Endothelial cell of umbilical vein (primary cell): ENCODE measurements at regions not wholly inside any gene's neighbourhood (a gene's known extent, or its start where the extent isn't known, plus 50 kb on each side); places are given as distances from the start of the nearest gene placed in this dataset.

Source experiments
- BruUV-seq: library from RNA; stranded (reverse); fragments of 400-500 nt; replicated peaks from 2 replicates; lab custom pipeline; 2021; lab: Mats Ljungman, UMichigan
- CTCF ChIA-PET: fragments of 300-600, 350-600 bp; sonication (Branson Sonifier 250); formaldehyde crosslinking; loops from one replicate; lab custom pipeline; 2021; ENCODE audit warnings: antibody characterized with exemption, inconsistent platforms; lab: Charles Lee
- POLR2A ChIA-PET: fragments of 300-600, 350-600 bp; sonication (Branson Sonifier 250); formaldehyde crosslinking; loops from one replicate; lab custom pipeline; 2021; ENCODE audit warnings: antibody characterized with exemption, inconsistent platforms; lab: Charles Lee
- DNase-seq: peaks from one replicate; pipeline ENCODE4 v3.0.0-alpha.2; 2011; ENCODE audit warnings: low read depth, low spot score
- FAIRE-seq: peaks from 2 replicates; lab custom pipeline; 2011; peaks lifted over from hg19 to GRCh38; lab: Jason Lieb, UNC
- H2AFZ ChIP-seq: 2 replicates; pipeline ENCODE4 v1.6.0; 2012; ENCODE audit warnings: low read depth, low read length, control low read depth, inconsistent platforms
- H3K27ac ChIP-seq: 2 replicates; pipeline ENCODE4 v1.5.1; 2011; ENCODE audit warnings: low read depth, mild to moderate bottlenecking, control low read depth, low read length, moderate library complexity; ENCODE audit not compliant: insufficient read depth
- H3K27me3 ChIP-seq, 2 experiments: 2 replicates each; pipeline versions ENCODE4 v1.6.0 to v1.6.1; 2011; ENCODE audit warnings: low read length in 2 of 2, mixed read lengths in 1 of 2; ENCODE audit not compliant: control insufficient read depth in 2 of 2, insufficient read depth in 2 of 2
- H3K36me3 ChIP-seq, 2 experiments: 2 replicates in 1 of 2; 3 replicates in 1 of 2; pipeline ENCODE4 v1.5.1; 2011; ENCODE audit warnings: low read length in 2 of 2, mild to moderate bottlenecking in 1 of 2, moderate library complexity in 1 of 2; ENCODE audit not compliant: control insufficient read depth in 2 of 2, insufficient read depth in 2 of 2; ENCODE audit errors: extremely low read depth in 1 of 2
- H3K4me1 ChIP-seq: 3 replicates; pipeline ENCODE4 v1.5.1; 2011; ENCODE audit warnings: mild to moderate bottlenecking, low read length; ENCODE audit not compliant: control insufficient read depth, insufficient read depth; ENCODE audit errors: extremely low read depth
- H3K4me2 ChIP-seq: 2 replicates; pipeline ENCODE4 v1.6.1; 2011; ENCODE audit warnings: low read length, control low read depth, mixed read lengths; ENCODE audit not compliant: insufficient read depth
- H3K4me3 ChIP-seq, 3 experiments: fragments of 200-600 bp in 1 of 3; sonication (generic), shearing (Covaris generic) in 1 of 3; replicated peaks in 1 of 3; 2 replicates each; pipeline ENCODE4 v1.5.1; 2011 to 2016; ENCODE audit warnings: control low read depth in 3 of 3, low read length in 3 of 3, mild to moderate bottlenecking in 2 of 3, inconsistent platforms in 1 of 3, low read depth in 1 of 3, moderate library complexity in 1 of 3; ENCODE audit not compliant: insufficient read depth in 1 of 3
- H3K79me2 ChIP-seq: 2 replicates; pipeline ENCODE4 v1.6.0; 2012; ENCODE audit warnings: low read length, inconsistent platforms; ENCODE audit not compliant: control insufficient read depth, insufficient read depth
- H3K9ac ChIP-seq: replicated peaks from 2 replicates; pipeline ENCODE3; 2011; ENCODE audit warnings: low read length, control low read depth; ENCODE audit not compliant: insufficient read depth; ENCODE audit errors: extremely low read depth
- H3K9me1 ChIP-seq: replicated peaks from 3 replicates; pipeline ENCODE4 v1.6.0; 2011; ENCODE audit warnings: mild to moderate bottlenecking, low read length; ENCODE audit not compliant: control insufficient read depth, insufficient read depth; ENCODE audit errors: extremely low read depth
- H3K9me3 ChIP-seq: replicated peaks from 2 replicates; pipeline ENCODE4 v1.5.1; 2012; ENCODE audit warnings: low read length, inconsistent platforms; ENCODE audit not compliant: control insufficient read depth, insufficient read depth
- H4K20me1 ChIP-seq: replicated peaks from 2 replicates; pipeline ENCODE3; 2011; ENCODE audit warnings: mild to moderate bottlenecking, low read length; ENCODE audit not compliant: control insufficient read depth, insufficient read depth; ENCODE audit errors: extremely low read depth
- EZH2 ChIP-seq: IDR thresholded peaks from 2 replicates; pipeline ENCODE4 v1.6.1; 2012; ENCODE audit warnings: borderline replicate concordance, low read depth, mild to moderate bottlenecking, moderate library complexity, low read length, inconsistent platforms; ENCODE audit not compliant: severe bottlenecking
- FOS ChIP-seq: IDR thresholded peaks from 2 replicates; pipeline ENCODE4 v1.6.1; 2011; ENCODE audit warnings: mild to moderate bottlenecking, low read length, moderate library complexity, borderline replicate concordance; ENCODE audit not compliant: insufficient read depth
- GATA2 ChIP-seq: IDR thresholded peaks from 2 replicates; pipeline ENCODE4 v1.7.0; 2011; ENCODE audit warnings: low read depth, mild to moderate bottlenecking, moderate library complexity, mixed read lengths, low read length; ENCODE audit not compliant: insufficient read length, insufficient read depth
- JUN ChIP-seq: IDR thresholded peaks from 2 replicates; pipeline ENCODE4 v1.6.1; 2011; ENCODE audit warnings: borderline replicate concordance, low read depth; ENCODE audit not compliant: insufficient read length, insufficient read depth
- MAX ChIP-seq: IDR thresholded peaks from 2 replicates; pipeline ENCODE4 v1.6.1; 2011; ENCODE audit not compliant: insufficient read depth, insufficient read length
- MYC ChIP-seq: IDR thresholded peaks from one replicate; pipeline ENCODE4 v1.6.1; 2011; ENCODE audit warnings: mild to moderate bottlenecking, low read depth, low read length
- POLR2A ChIP-seq: IDR thresholded peaks from 2 replicates; pipeline ENCODE4 v1.6.1; 2012; ENCODE audit warnings: low read depth, mild to moderate bottlenecking, control low read depth, low read length
- POLR2AphosphoS5 ChIP-seq: IDR thresholded peaks from 2 replicates; pipeline ENCODE4 v1.6.1; 2012; ENCODE audit warnings: low read depth, mild to moderate bottlenecking, control low read depth, low read length, moderate library complexity; ENCODE audit not compliant: insufficient read depth
- dilution Hi-C: fragments of 300-500 bp; cut with MboI; formaldehyde crosslinking; loops from one replicate; pipeline ENCODE4 v1.15.0; 2019; ENCODE audit warnings: low sequenced_read_pairs; ENCODE audit not compliant: extremely low pct_ligation_motif_present
- intact Hi-C: fragments of 100-400 bp; cut with micrococcal nuclease; formaldehyde crosslinking; loops from one replicate; pipeline ENCODE4 v1.10.0; 2022
- TF ChIP-seq, protein P1 (sequence below), 2 donors: IDR thresholded peaks; 1 replicate in 1 of 2; 2 replicates in 1 of 2; pipeline ENCODE4 v1.5.1; 2011; ENCODE audit warnings: low read length in 2 of 2, mild to moderate bottlenecking in 2 of 2, moderate library complexity in 2 of 2, control low read depth in 1 of 2, inconsistent platforms in 1 of 2, low read depth in 1 of 2; ENCODE audit not compliant: insufficient read depth in 1 of 2; ENCODE audit errors: extremely low read depth in 1 of 2

- intact Hi-C loops, result no loop called here
- Histone ChIP-seq H3K9me3 (no peaks in the 10 kb centered on the region), H3K4me2 (no peak overlapping the region), H3K9me1 (no peaks in the 10 kb centered on the region), H4K20me1 (no peaks in the 10 kb centered on the region), H3K4me1 (no peaks in the 10 kb centered on the region), H2AFZ (no peak overlapping the region), H3K27ac (no peak overlapping the region), H3K4me3 (no peak overlapping the region), H3K9ac (no peak overlapping the region), H3K79me2 (no peaks in the 10 kb centered on the region), H3K27me3 (no peaks in the 10 kb centered on the region), H3K36me3 (no peaks in the 10 kb centered on the region)
- BruUV-seq, result no TSS peak
- dilution Hi-C loops, result no loop called here
- no peak for TF ChIP-seq EZH2
- no peak for TF ChIP-seq JUN
- TF ChIP-seq GATA2, result no peak
- TF ChIP-seq MYC, result no peak
- TF ChIP-seq, protein P1, sequence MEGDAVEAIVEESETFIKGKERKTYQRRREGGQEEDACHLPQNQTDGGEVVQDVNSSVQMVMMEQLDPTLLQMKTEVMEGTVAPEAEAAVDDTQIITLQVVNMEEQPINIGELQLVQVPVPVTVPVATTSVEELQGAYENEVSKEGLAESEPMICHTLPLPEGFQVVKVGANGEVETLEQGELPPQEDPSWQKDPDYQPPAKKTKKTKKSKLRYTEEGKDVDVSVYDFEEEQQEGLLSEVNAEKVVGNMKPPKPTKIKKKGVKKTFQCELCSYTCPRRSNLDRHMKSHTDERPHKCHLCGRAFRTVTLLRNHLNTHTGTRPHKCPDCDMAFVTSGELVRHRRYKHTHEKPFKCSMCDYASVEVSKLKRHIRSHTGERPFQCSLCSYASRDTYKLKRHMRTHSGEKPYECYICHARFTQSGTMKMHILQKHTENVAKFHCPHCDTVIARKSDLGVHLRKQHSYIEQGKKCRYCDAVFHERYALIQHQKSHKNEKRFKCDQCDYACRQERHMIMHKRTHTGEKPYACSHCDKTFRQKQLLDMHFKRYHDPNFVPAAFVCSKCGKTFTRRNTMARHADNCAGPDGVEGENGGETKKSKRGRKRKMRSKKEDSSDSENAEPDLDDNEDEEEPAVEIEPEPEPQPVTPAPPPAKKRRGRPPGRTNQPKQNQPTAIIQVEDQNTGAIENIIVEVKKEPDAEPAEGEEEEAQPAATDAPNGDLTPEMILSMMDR (IDR thresholded peaks at IDR 0.05; ENCODE audit: extremely low read depth in 1 of 2, insufficient read depth in 1 of 2, low read depth in 1 of 2, low read length in 2 of 2), result no peak
- no peak for TF ChIP-seq MAX
- TF ChIP-seq FOS, result no peak
- no peak for TF ChIP-seq POLR2A
- no peak for TF ChIP-seq POLR2AphosphoS5
- CTCF ChIA-PET, result no interaction called here
- POLR2A ChIA-PET, result no interaction called here
- DNase-seq, result no peak
- FAIRE-seq, result no peak
These were observed 98.1 kb upstream of the VCX3B start for GRCh38 chrX:8366481-8366880.
